Activated naive CD4-positive, alpha-beta T cell treated with Interleukin-2 at 50 U/mL for 16 hours (primary cell): ENCODE measurements at regions not wholly inside any gene's neighbourhood (a gene's known extent, or its start where the extent isn't known, plus 50 kb on each side); places are given as distances from the start of the nearest gene placed in this dataset.
"Not testable (repeated sequence)": the region's sequence is repeated elsewhere in the genome, so short reads cannot be mapped to it uniquely, and the experiment has no call there.

ENCODE experiments used
- DNase-seq: peaks from one replicate; pipeline ENCODE4 v3.0.0-alpha.2; 2020

DNA sequence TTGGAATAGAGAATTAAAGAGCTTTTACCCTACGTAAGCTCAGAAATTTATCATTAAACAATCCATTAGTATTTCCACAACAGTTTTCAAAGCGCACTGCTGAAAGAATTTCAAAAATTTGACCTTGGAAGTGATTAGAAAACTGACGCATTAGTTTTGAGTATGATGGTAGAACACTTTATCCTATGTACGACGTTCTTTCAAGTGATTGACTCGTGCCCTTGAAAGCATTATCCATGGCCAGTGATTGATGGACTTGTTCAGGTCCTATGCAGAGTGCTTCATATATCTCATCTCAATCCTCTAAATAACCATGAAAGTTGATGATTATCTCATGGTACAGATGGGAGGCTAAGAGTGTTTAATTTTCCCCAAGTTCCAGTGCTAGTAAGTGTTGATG is 697.2 kb downstream of the USP25 start:
- DNase-seq = no peak

- DNase-seq = no peak
These were observed 697.9 kb downstream of the USP25 start for GRCh38 chr21:16427587-16428087.

DNA sequence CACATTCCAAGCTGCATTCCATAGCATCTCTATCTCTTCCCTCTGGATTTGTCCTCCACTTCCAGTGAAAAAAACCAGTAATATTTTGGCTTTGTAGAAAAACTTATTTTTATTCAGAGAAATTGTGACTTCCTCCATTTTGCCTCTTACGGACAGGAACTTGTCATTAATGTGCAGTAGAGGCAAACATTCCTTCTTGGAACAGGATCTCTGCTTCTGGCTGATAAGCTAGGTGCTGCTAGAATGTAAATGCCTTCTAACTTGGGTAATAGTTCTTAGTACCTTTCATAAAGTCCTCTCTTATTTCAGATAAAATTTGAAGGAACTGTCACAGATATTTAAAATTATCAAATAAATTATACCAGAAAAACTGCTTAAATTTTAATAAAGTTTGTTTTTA is 707.8 kb downstream of the USP25 start:
- DNase-seq = no peak

GRCh38 chr21:16438761-16439160 is 709.0 kb downstream of the USP25 start:
- DNase-seq = no peak

DNA sequence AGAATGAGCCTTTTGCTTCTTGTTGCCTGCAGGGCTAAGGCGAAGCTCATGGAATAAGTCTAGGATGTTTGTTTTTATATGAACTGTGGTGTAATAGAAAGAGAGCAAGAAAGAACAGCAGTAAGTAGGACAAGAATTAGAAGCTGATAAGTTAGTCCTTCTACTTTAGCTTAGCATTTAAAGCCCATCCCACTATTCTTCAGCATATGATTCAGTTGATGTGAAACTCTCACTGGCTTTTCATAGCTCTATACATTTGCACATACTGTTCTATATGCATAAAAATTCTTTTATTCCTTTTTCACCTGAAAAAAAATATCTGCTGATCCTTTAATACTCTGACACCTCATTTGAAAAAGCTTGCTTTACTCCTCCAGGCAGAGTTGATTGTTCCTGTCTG is 712.0 kb downstream of the USP25 start:
- no peak for DNase-seq

DNA sequence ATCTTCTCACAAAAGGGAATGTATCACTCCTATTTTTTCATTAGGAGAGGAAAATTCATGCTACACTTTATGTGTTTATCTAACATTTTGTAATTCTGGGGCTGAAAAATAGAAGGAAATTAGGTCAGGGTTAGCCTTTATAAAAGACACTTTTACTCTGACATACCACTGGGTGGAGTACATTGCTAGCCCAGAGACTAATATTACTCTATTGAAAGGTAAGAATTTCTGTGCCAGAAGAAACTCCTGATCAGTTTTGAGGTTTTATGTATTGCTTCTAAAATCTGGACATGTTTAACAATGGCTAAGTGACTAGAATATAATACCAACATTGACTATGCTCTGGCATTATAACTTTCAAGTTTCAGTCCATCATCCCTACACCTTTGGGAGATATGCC is 724.6 kb downstream of the USP25 start:
- DNase-seq = no peak

DNA sequence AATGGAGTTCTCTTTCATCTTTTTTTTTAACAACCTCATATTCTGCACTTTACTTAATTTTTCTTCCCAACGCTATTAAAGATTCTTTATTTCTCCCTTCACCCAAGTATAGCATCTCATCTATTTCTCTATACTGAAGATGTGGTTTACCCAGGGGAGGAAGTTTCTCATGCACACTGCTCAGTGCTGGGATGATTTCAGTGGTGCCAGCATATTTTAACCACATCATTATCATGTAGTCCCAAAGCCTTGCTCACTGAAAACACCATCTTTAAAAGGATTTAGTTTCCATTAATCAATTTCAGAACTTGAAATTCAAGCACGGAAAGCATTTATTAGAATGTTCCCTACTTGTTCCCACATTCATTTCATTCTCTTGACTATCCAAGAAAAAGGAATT is 725.7 kb downstream of the USP25 start:
- no peak for DNase-seq

- no peak for DNase-seq
These were observed 726.2 kb downstream of the USP25 start for GRCh38 chr21:16455978-16456377.

DNA sequence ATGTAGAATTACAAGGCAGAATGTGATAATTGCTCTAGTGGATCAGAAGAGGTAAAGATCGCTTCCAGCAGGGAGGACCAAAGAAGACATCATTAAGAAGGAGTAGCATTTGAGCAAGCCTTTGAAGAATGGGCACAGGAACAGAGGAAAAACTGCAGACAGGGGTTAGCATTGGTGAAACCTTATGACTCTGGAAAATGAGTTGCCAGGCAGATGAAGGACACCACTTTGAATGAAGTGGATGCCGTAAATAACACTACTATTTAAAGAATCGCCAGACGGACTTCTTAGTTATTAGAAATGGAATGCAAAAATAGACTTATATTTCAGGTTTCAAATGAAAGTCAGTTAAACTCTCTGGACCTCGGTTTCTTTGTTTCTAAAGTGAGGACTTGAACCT is 727.7 kb downstream of the USP25 start:
- DNase-seq = no peak

GRCh38 chr21:16460936-16461335 is 731.2 kb downstream of the USP25 start:
- DNase-seq = no peak

DNA sequence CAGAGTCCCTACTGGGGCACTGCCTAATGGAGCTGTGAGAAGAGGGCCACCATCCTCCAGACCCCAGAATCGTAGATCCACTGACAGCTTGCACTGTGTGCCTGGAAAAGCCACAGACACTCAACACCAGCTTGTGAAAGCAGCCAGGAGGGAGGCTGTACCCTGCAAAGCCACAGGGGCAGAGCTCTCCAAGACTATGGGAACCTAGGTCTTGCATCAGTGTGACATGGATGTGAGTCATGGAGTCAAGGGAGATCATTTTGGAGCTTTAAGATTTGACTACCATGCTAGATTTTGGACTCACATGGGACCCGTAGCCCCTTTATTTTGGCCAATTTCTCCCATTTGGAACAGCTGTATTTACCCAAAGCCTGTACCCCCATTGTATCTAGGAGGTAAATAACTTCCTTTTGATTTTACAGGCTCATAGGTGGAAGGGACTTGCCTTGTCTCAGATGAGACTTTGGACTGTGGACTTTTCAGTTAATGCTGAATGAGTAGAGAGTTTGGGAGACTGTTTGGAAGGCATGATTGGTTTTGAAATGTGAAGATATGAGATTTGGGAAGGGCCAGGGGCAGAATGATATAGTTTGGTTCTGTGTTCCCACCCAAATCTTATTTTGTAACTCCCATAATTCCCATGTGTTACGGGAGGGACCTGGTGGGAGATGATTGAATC is 734.6 kb downstream of the USP25 start:
- not testable (repeated sequence) for DNase-seq

GRCh38 chr21:16468184-16468583 is 738.4 kb downstream of the USP25 start:
- DNase-seq = no peak

DNA sequence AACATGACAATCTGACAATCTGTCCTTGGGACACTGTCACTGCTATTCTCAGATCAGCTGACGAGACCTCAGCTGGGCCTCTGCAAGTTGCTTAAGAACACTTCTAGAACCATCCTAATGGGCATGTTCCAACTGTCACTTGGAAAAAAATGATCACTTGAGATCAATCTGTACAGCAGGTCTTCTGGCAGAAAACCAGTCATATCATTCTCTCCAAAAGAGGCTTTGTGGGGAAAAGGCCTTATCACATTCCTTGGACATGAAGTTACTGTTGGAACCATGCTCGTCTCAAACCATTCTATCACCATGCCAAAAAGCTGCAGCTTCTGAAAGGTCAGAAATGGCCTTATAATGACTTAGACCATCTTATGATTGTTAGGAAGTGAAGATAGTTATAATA is 744.2 kb downstream of the USP25 start:
- no peak for DNase-seq

DNA sequence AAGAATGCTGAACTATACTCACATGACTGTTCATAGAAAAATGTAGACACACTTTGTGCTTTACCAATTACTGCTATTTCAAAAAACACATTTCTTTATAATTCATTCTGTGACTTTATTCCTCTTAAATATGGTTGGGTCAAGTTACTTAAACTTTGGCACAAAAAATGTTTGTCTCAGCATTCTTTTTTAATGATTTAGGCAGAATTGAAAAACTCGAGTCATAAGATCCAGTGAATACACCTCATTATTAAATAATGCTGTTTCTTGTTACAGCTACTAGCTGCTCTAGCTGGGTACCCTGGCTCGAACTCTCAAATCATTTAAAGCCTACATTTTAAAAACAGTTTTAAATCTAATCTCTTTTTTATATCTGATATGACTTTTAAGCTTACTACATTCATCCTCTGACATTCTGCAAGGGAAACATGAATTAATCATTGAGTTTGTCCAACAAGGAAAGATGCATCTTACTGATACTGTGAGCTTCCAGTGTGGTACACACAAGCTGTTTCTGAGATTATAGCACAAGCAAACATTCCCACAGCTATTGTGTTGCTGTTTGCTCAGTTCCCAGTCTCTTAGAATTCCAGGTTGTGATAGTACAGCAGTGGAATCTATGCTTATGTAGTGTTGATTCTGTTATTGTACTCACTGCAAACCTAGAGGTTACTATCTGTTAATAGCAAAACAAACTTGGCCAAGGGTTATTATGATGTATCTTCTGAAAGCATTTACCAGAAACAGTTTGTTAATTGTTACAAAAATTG is 746.5 kb downstream of the USP25 start:
- no peak for DNase-seq

- DNase-seq = no peak
These were observed 758.3 kb downstream of the USP25 start for GRCh38 chr21:16488042-16488441.

DNA sequence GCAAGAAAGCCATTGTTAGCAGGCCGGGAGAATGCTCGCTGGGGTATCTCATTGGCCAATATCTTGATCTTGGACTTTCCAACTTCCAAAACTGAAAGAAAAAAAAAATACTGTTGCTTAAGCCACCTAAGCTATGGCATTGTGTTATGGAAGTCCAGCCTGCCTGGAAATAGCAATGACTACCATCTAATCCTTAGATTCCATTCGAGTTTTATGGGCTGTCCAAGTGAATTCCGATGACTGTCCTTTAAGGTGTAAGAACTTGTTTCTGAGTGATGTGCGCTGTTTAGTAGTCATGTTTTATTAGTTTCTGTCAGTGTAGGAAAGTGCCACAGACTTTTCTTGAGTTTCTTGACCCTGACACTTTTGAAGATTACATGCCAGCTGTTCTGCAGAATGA is 762.6 kb downstream of the USP25 start:
- no peak for DNase-seq

GRCh38 chr21:16492892-16493291 is 763.1 kb downstream of the USP25 start:
- DNase-seq = no peak

DNA sequence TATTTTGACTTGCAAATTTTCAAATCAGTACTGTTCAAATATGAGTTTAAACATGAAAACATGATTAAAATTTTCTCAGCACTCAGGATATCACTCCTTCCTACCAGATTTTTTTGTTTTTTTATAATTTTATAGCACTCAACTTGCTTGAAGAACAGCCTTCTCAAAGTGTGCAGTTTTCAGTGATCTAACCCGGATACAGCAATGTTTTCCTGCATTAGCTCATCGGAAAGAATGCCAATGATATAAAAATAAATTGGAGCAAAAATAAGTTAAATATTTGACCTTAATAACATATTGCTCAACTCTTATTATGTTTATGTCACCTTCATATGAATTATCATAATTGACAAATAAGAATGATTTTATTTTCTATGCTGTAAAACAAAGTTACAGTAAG is 766.8 kb downstream of the USP25 start:
- no peak for DNase-seq

GRCh38 chr21:16500271-16500670 is 770.5 kb downstream of the USP25 start:
- DNase-seq = no peak

DNA sequence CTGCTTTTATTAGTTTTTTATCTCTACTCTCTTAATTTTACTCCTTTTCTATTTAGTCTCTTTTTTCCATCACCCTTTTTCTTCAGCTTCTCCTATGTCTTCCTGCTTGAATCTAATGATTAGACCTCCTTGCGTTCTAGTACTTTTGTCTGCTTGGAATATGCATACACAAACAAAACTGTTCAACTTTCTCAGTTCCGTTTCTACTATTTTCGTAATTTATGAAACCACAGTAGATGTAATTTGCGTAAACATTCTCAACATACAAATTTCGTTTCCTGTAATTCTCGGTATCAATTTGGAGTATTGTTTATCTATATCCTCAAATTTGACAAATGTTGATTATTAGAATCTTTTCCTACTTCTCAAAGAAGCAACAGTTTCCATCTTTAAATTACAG is 772.5 kb downstream of the USP25 start:
- DNase-seq = no peak

GRCh38 chr21:16502897-16503296 is 773.1 kb downstream of the USP25 start:
- DNase-seq = no peak

- DNase-seq = no peak
These were observed 774.5 kb downstream of the USP25 start for GRCh38 chr21:16504281-16504680.

DNA sequence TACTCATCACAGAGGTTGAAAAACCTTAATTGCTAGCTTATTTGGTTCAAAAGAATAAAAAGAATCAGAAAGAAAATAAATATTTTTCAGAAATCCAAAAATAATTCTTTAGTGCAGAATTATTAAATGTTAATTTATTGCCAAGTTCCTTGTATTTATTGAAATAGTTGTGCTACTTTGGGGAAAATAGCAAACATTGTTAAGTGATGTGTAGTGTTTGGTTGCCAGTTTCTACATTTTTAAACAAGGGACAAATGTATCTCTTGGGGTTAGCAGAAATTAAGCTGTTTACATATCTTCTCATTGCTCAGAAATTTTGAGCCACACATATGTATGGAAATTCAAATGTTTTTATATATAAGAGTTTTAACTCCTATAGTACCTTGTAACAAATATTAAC is 775.0 kb downstream of the USP25 start:
- DNase-seq = no peak

DNA sequence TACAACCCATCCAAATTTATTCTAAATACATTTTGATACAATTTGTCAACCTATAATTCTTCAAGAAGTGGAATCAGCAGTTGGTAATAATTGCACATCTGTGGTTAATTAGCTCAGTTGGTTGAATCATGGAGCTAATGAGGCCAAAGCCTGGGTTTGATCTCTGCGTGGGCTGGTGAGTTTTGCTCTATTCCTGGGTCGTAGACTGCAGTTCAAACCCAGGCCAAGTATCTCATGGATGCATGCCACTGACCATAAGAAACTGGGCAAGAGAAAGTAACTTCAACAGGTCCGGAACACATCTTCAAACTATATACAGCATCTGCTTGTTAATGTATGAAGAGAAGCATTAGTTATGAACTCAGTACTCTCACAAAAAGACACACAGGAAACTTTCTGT is 779.7 kb downstream of the USP25 start:
- DNase-seq = no peak

- no peak for DNase-seq
These were observed 784.5 kb downstream of the USP25 start for GRCh38 chr21:16514316-16514715.
